ENCODE measurements at regions not wholly inside any gene's neighbourhood (a gene's known extent, or its start where the extent isn't known, plus 50 kb on each side); places are given as distances from the start of the nearest gene placed in this dataset.

- intact Hi-C loops (cut with micrococcal nuclease; ENCODE audit: unreplicated experiment) = no loop called here
- in situ Hi-C loops (cut with HindIII; ENCODE audit: extremely low pct_ligation_motif_present, low pct_unique_long_range_greater_than_20kb) = no loop called here
- no peak for TF ChIP-seq ZBTB34 (CRISPR knock-in tag; IDR thresholded peaks at IDR 0.05)
- no peak for TF ChIP-seq ZNF234 (CRISPR knock-in tag; conservative IDR thresholded peaks at IDR 0.05)
- no peak for TF ChIP-seq ZNF335 (CRISPR knock-in tag; IDR thresholded peaks at IDR 0.05)
- TF ChIP-seq HDAC2 (CRISPR knock-in tag; IDR thresholded peaks at IDR 0.05) = no peak
- no peak for TF ChIP-seq SIN3B (IDR thresholded peaks at IDR 0.05; ENCODE audit: low read length)
- TF ChIP-seq SOX13 (IDR thresholded peaks at IDR 0.05) = no peak
- no peak for TF ChIP-seq SOX13 (CRISPR knock-in tag; conservative IDR thresholded peaks at IDR 0.05 in 1 of 2, IDR thresholded peaks at IDR 0.05 in 1 of 2)
- Histone ChIP-seq H3K27ac (ENCODE audit: extremely low read length, insufficient read depth, low read length) (no peak overlapping the region), H3K4me3 (replicated peaks in 1 of 3; ENCODE audit: insufficient read depth in 1 of 3, low read depth in 2 of 3, low read length in 3 of 3) (no peak overlapping the region), H3K79me2 (ENCODE audit: insufficient read depth, low read length) (no peaks in the 10 kb centered on the region), H3K36me3 (replicated peaks in 1 of 2; ENCODE audit: control insufficient read depth in 1 of 2, insufficient read depth in 2 of 2, low read length in 2 of 2) (no peaks in the 10 kb centered on the region), H3K9ac (ENCODE audit: insufficient read depth, low read depth, low read length) (no peak overlapping the region), H2AFZ (ENCODE audit: low read length) (no peak overlapping the region), H3K27me3 (ENCODE audit: control insufficient read depth in 1 of 2, insufficient read depth in 2 of 2, low read length in 2 of 2) (no peaks in the 10 kb centered on the region; a peak in 1 of 5 replicates), H3K9me3 (ENCODE audit: low read length) (no peaks in the 10 kb centered on the region), H3K4me1 (ENCODE audit: insufficient read depth, low read length) (no peaks in the 10 kb centered on the region), H4K20me1 (ENCODE audit: insufficient read depth, low read length) (no peaks in the 10 kb centered on the region), H3K4me2 (ENCODE audit: low read depth, low read length) (no peak overlapping the region)
- ATAC-seq = no peak
- DNase-seq (ENCODE audit: low spot score) = no peak
- WGBS (ENCODE audit: low lambda C conversion rate) = 4% methylated on average over 6 of the region's 6 CpGs
- CTCF ChIA-PET (ENCODE audit: low intra/inter-chr PET ratio, low total read pairs) = no interaction called here
- no peak for FAIRE-seq
- BruUV-seq (replicated peaks) = no TSS peak
- POLR2A ChIA-PET = no interaction called here
Observed at GRCh38 chr16:66070140-66070917, 296.2 kb upstream of the CDH5 start.

DNA sequence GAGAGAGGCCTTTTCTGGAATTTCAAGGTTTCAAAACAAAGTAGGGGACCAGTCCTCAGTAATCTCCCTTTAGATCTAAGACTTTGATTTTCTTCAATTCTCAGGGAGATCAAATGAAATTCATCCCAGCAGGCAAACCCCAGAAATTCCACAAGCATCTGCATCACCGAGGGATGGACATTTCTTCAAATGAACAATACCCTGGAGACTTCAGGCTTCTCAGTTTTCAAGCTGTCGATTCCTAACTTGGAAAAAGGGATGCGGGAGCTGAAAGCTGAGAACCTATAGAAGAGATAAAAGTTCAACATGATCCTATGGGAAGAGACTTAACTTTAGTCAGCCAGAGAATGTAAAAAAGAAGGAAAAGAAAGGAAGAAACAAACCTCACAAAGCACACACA lies 296.9 kb upstream of the CDH5 start:
- Histone ChIP-seq H3K27me3 (ENCODE audit: control insufficient read depth in 1 of 2, insufficient read depth in 2 of 2, low read length in 2 of 2) (no peaks in the 10 kb centered on the region; a peak in 1 of 5 replicates), H3K9ac (ENCODE audit: insufficient read depth, low read depth, low read length) (no peak overlapping the region), H3K4me3 (replicated peaks in 1 of 3; ENCODE audit: insufficient read depth in 1 of 3, low read depth in 2 of 3, low read length in 3 of 3) (no peak overlapping the region), H3K27ac (ENCODE audit: extremely low read length, insufficient read depth, low read length) (no peak overlapping the region), H3K4me2 (ENCODE audit: low read depth, low read length) (no peak overlapping the region), H3K36me3 (replicated peaks in 1 of 2; ENCODE audit: control insufficient read depth in 1 of 2, insufficient read depth in 2 of 2, low read length in 2 of 2) (no peaks in the 10 kb centered on the region), H2AFZ (ENCODE audit: low read length) (no peak overlapping the region), H4K20me1 (ENCODE audit: insufficient read depth, low read length) (no peaks in the 10 kb centered on the region), H3K9me3 (ENCODE audit: low read length) (no peaks in the 10 kb centered on the region), H3K4me1 (ENCODE audit: insufficient read depth, low read length) (no peaks in the 10 kb centered on the region), H3K79me2 (ENCODE audit: insufficient read depth, low read length) (no peaks in the 10 kb centered on the region)
- ATAC-seq (no peak), DNase-seq (ENCODE audit: low spot score) (no peak), FAIRE-seq (no peak)
- in situ Hi-C loops (cut with HindIII; ENCODE audit: extremely low pct_ligation_motif_present, low pct_unique_long_range_greater_than_20kb) = no loop called here
- ChIA-PET POLR2A (no interaction called here), CTCF (ENCODE audit: low intra/inter-chr PET ratio, low total read pairs) (no interaction called here)
- intact Hi-C loops (cut with micrococcal nuclease; ENCODE audit: unreplicated experiment) = no loop called here
- BruUV-seq (replicated peaks) = no TSS peak
- 14% methylated on average over 3 of the region's 3 CpGs for WGBS (ENCODE audit: low lambda C conversion rate)
- TF ChIP-seq CEBPG (CRISPR knock-in tag; IDR thresholded peaks at IDR 0.05) (no peak), IRX3 (CRISPR knock-in tag; IDR thresholded peaks at IDR 0.05; ENCODE audit: borderline replicate concordance, low read depth) (no peak), ZNF33A (CRISPR knock-in tag; IDR thresholded peaks at IDR 0.05; ENCODE audit: borderline replicate concordance) (no peak), ZNF225 (CRISPR knock-in tag; IDR thresholded peaks at IDR 0.05) (no peak), BRD4 (CRISPR knock-in tag; IDR thresholded peaks at IDR 0.05) (no peak), ZNF552 (CRISPR knock-in tag; IDR thresholded peaks at IDR 0.05; ENCODE audit: borderline replicate concordance) (no peak), HMG20A (CRISPR knock-in tag; IDR thresholded peaks at IDR 0.05; ENCODE audit: borderline replicate concordance) (no peak), ERF (CRISPR knock-in tag; IDR thresholded peaks at IDR 0.05) (no peak)
- TF ChIP-seq, protein P1, sequence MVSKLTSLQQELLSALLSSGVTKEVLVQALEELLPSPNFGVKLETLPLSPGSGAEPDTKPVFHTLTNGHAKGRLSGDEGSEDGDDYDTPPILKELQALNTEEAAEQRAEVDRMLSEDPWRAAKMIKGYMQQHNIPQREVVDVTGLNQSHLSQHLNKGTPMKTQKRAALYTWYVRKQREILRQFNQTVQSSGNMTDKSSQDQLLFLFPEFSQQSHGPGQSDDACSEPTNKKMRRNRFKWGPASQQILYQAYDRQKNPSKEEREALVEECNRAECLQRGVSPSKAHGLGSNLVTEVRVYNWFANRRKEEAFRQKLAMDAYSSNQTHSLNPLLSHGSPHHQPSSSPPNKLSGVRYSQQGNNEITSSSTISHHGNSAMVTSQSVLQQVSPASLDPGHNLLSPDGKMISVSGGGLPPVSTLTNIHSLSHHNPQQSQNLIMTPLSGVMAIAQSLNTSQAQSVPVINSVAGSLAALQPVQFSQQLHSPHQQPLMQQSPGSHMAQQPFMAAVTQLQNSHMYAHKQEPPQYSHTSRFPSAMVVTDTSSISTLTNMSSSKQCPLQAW (CRISPR knock-in tag; IDR thresholded peaks at IDR 0.05) = no peak
